ENCODE measurements at regions not wholly inside any gene's neighbourhood (a gene's known extent, or its start where the extent isn't known, plus 50 kb on each side); places are given as distances from the start of the nearest gene placed in this dataset.

DNA sequence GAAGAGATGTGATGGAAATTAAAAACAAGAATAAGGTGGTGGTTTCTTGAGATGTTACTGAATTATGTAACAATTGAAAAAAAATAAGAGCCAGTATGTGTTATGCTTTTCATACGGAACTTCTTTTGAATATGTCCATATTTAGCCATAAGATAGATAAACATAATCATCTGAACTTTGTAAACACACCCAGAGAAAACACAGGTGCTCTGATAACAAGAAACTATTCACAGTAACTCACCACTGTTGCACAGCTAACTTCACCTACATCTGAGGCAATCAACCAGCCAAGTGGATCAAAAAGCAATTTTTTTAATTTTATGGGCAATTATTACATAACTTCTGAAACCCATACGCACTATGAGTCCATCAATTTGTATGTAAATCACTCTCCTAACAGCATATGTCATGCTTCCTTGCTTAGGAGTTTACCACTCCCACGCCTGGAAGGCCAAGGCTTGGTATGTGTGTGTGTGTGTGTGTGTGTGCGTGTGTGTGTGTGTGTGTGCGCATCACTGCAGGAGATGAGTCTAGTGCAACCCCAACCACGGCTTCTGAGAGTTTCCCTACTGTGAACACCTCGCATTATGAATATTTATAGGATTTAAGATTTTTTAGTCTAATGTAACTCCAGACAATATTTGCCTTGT is 443.4 kb downstream of the BCAT1 start:
- no CpG with 5 or more reads among the region's 7 CpGs for WGBS, 2 experiments (ENCODE audit: extremely low coverage in 2 of 2, insufficient read length in 1 of 2)
- ATAC-seq (ENCODE audit: low read depth) (no peak), DNase-seq (no peak)
- H3K4me2 ChIP-seq (ENCODE audit: low read depth, low read length) = no peak overlapping the region
- H2AK9ac ChIP-seq (replicated peaks; ENCODE audit: low read depth, low read length, poor library complexity) = no peak overlapping the region
- H3K9me1 ChIP-seq (ENCODE audit: insufficient read depth, low read length) = no peaks in the 10 kb centered on the region
- peaks cover 6% of the 10 kb centered on the region for H3K4me1 ChIP-seq (ENCODE audit: control insufficient read depth, insufficient read depth, low read length)
- no peaks in the 10 kb centered on the region for H3K36me3 ChIP-seq (ENCODE audit: control insufficient read depth, insufficient read depth, low read length)
- no peak overlapping the region for H3K56ac ChIP-seq (ENCODE audit: extremely low read depth, insufficient read depth, low read length)
- H3K4me3 ChIP-seq (ENCODE audit: insufficient read depth, low read depth, low read length) = no peak overlapping the region
- H2AK5ac ChIP-seq (ENCODE audit: low read depth, low read length) = no peak overlapping the region
- H3K4ac ChIP-seq (ENCODE audit: low read depth, low read length) = no peak overlapping the region
- BruUV-seq (replicated peaks) = no TSS peak
- no peak overlapping the region for H3K18ac ChIP-seq (ENCODE audit: low read depth, low read length)
- POLR2A ChIA-PET (ENCODE audit: unreplicated experiment) = no interaction called here
- no peak overlapping the region for H4K5ac ChIP-seq (ENCODE audit: low read depth, low read length)
- H2BK15ac ChIP-seq (ENCODE audit: low read depth, low read length) = no peak overlapping the region
- dilution Hi-C loops (cut with HindIII; ENCODE audit: low sequenced_read_pairs, unreplicated experiment) = no loop called here
- no peak overlapping the region for H2BK5ac ChIP-seq (ENCODE audit: low read depth, low read length, poor library complexity, severe bottlenecking)
- H2BK120ac ChIP-seq (ENCODE audit: low read depth, low read length) = no peak overlapping the region
- no peak overlapping the region for H3K23ac ChIP-seq (ENCODE audit: low read depth, low read length)
- H3K27me3 ChIP-seq (ENCODE audit: control insufficient read depth, insufficient read depth, low read length) = no peaks in the 10 kb centered on the region
- intact Hi-C loops (cut with micrococcal nuclease) = no loop called here
- H3K9me3 ChIP-seq (ENCODE audit: control insufficient read depth, insufficient read depth, low read length) = no peaks in the 10 kb centered on the region
- no peak overlapping the region for H4K91ac ChIP-seq (ENCODE audit: insufficient read depth, low read depth, low read length)
- peaks cover 4 to 27% of the 10 kb centered on the region in 2 experiments for H3K79me1 ChIP-seq (ENCODE audit: low read depth in 1 of 2, low read length in 2 of 2)
- H4K20me1 ChIP-seq (ENCODE audit: insufficient read depth, low read length) = peaks cover 2% of the 10 kb centered on the region; the same call in 1 of the 2 replicates
- in situ Hi-C loops (cut with MboI; ENCODE audit: low sequenced_read_pairs) = no loop called here
- no peak overlapping the region for H4K8ac ChIP-seq (ENCODE audit: low read depth in 2 of 2, low read length in 2 of 2)
- H3K14ac ChIP-seq (replicated peaks; ENCODE audit: low read depth, low read length) = no peak overlapping the region
- TF ChIP-seq, protein P1, sequence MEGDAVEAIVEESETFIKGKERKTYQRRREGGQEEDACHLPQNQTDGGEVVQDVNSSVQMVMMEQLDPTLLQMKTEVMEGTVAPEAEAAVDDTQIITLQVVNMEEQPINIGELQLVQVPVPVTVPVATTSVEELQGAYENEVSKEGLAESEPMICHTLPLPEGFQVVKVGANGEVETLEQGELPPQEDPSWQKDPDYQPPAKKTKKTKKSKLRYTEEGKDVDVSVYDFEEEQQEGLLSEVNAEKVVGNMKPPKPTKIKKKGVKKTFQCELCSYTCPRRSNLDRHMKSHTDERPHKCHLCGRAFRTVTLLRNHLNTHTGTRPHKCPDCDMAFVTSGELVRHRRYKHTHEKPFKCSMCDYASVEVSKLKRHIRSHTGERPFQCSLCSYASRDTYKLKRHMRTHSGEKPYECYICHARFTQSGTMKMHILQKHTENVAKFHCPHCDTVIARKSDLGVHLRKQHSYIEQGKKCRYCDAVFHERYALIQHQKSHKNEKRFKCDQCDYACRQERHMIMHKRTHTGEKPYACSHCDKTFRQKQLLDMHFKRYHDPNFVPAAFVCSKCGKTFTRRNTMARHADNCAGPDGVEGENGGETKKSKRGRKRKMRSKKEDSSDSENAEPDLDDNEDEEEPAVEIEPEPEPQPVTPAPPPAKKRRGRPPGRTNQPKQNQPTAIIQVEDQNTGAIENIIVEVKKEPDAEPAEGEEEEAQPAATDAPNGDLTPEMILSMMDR (conservative IDR thresholded peaks at IDR 0.05; ENCODE audit: low read depth, low read length) = no peak
- no peak for TF ChIP-seq MXI1 (IDR thresholded peaks at IDR 0.05; ENCODE audit: borderline replicate concordance, low read depth, low read length)
- TF ChIP-seq, protein P2, sequence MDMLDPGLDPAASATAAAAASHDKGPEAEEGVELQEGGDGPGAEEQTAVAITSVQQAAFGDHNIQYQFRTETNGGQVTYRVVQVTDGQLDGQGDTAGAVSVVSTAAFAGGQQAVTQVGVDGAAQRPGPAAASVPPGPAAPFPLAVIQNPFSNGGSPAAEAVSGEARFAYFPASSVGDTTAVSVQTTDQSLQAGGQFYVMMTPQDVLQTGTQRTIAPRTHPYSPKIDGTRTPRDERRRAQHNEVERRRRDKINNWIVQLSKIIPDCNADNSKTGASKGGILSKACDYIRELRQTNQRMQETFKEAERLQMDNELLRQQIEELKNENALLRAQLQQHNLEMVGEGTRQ (IDR thresholded peaks at IDR 0.05; ENCODE audit: low read depth, low read length) = no peak
- no peak for TF ChIP-seq MAFK (IDR thresholded peaks at IDR 0.05; ENCODE audit: low read depth, low read length)
- no peak for TF ChIP-seq BHLHE40 (IDR thresholded peaks at IDR 0.05; ENCODE audit: low read depth, low read length)
- no peak for TF ChIP-seq SMC3 (IDR thresholded peaks at IDR 0.05; ENCODE audit: low read depth, low read length)
- TF ChIP-seq RFX5 (IDR thresholded peaks at IDR 0.05; ENCODE audit: low read depth, low read length) = no peak
- TF ChIP-seq CHD1 (IDR thresholded peaks at IDR 0.05; ENCODE audit: low read depth, low read length) = no peak
- no peak for TF ChIP-seq CEBPB (IDR thresholded peaks at IDR 0.05; ENCODE audit: low read depth, low read length)
- no peak for TF ChIP-seq POLR2A (IDR thresholded peaks at IDR 0.05; ENCODE audit: low read depth, low read length)
- no peak for TF ChIP-seq MAZ (IDR thresholded peaks at IDR 0.05; ENCODE audit: borderline replicate concordance, low read depth, low read length)
- no peak for TF ChIP-seq RAD21 (IDR thresholded peaks at IDR 0.05; ENCODE audit: low read length)
- no peak for TF ChIP-seq FOS (IDR thresholded peaks at IDR 0.05; ENCODE audit: low read depth, low read length)
- TF ChIP-seq, protein P3, sequence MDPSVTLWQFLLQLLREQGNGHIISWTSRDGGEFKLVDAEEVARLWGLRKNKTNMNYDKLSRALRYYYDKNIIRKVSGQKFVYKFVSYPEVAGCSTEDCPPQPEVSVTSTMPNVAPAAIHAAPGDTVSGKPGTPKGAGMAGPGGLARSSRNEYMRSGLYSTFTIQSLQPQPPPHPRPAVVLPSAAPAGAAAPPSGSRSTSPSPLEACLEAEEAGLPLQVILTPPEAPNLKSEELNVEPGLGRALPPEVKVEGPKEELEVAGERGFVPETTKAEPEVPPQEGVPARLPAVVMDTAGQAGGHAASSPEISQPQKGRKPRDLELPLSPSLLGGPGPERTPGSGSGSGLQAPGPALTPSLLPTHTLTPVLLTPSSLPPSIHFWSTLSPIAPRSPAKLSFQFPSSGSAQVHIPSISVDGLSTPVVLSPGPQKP (IDR thresholded peaks at IDR 0.05; ENCODE audit: borderline replicate concordance, low read depth, low read length) = no peak
- TF ChIP-seq RCOR1 (IDR thresholded peaks at IDR 0.05; ENCODE audit: insufficient replicate concordance, low read length) = no peak
- no peak for TF ChIP-seq NFE2L2 (IDR thresholded peaks at IDR 0.05; ENCODE audit: low read depth, low read length)
- H2BK20ac ChIP-seq (ENCODE audit: low read depth, low read length) = no peak overlapping the region
- no peak overlapping the region for H2AFZ ChIP-seq (replicated peaks; ENCODE audit: low read length, poor library complexity)
- H3K9ac ChIP-seq (ENCODE audit: low read depth, low read length) = no peak overlapping the region
- CTCF ChIA-PET = no interaction called here
- no peak overlapping the region for H3K27ac ChIP-seq (ENCODE audit: insufficient read depth, low read length)

Measured in IMR-90 (cell line).